ENCODE measurements at regions not wholly inside any gene's neighbourhood (a gene's known extent, or its start where the extent isn't known, plus 50 kb on each side); places are given as distances from the start of the nearest gene placed in this dataset.

GRCh38 chrX:11886745-11887144 is 128.7 kb downstream of the MSL3 start:
- ChIA-PET CTCF (no interaction called here), POLR2A (no interaction called here)
- TF ChIP-seq CTCF (IDR thresholded peaks at IDR 0.05; ENCODE audit: insufficient read depth, low read length, missing control alignments): no peak
- H3K4me3 ChIP-seq (ENCODE audit: low read depth, low read length): no peak overlapping the region
- DNase-seq (ENCODE audit: low read depth, low spot score): no peak

GRCh38 chrX:11887175-11887574 is 129.1 kb downstream of the MSL3 start:
- CTCF ChIA-PET: no interaction called here

GRCh38 chrX:11888421-11888820 is 130.4 kb downstream of the MSL3 start:
- ChIA-PET CTCF (no interaction called here), POLR2A (no interaction called here)
- TF ChIP-seq CTCF (IDR thresholded peaks at IDR 0.05; ENCODE audit: insufficient read depth, low read length, missing control alignments): no peak
- no peak for DNase-seq (ENCODE audit: low read depth, low spot score)
- H3K4me3 ChIP-seq (ENCODE audit: low read depth, low read length): no peak overlapping the region

More at GRCh38 chrX:11887175-11887574, 129.1 kb downstream of the MSL3 start:
- POLR2A ChIA-PET: no interaction called here
- DNase-seq (ENCODE audit: low read depth, low spot score): no peak
- no peak overlapping the region for H3K4me3 ChIP-seq (ENCODE audit: low read depth, low read length)
- TF ChIP-seq CTCF (IDR thresholded peaks at IDR 0.05; ENCODE audit: insufficient read depth, low read length, missing control alignments): no peak

GRCh38 chrX:11889791-11890190 is 131.8 kb downstream of the MSL3 start:
- CTCF ChIA-PET: no interaction called here
- TF ChIP-seq CTCF (IDR thresholded peaks at IDR 0.05; ENCODE audit: insufficient read depth, low read length, missing control alignments): no peak
- H3K4me3 ChIP-seq (ENCODE audit: low read depth, low read length): no peak overlapping the region
- no peak for DNase-seq (ENCODE audit: low read depth, low spot score)
- POLR2A ChIA-PET: no interaction called here

GRCh38 chrX:11890836-11891514 is 132.9 kb downstream of the MSL3 start:
- DNase-seq (ENCODE audit: low read depth, low spot score): no peak
- ChIA-PET CTCF (no interaction called here), POLR2A (no interaction called here)
- no peak overlapping the region for H3K4me3 ChIP-seq (ENCODE audit: low read depth, low read length)
- no peak for TF ChIP-seq CTCF (IDR thresholded peaks at IDR 0.05; ENCODE audit: insufficient read depth, low read length, missing control alignments)

- CTCF ChIA-PET: no interaction called here
- no peak for TF ChIP-seq CTCF (IDR thresholded peaks at IDR 0.05; ENCODE audit: insufficient read depth, low read length, missing control alignments)
- no peak for DNase-seq (ENCODE audit: low read depth, low spot score)
Observed at GRCh38 chrX:11893933-11894710, 136.1 kb downstream of the MSL3 start.

More at GRCh38 chrX:11893933-11894710, 136.1 kb downstream of the MSL3 start:
- no peak overlapping the region for H3K4me3 ChIP-seq (ENCODE audit: low read depth, low read length)
- POLR2A ChIA-PET: no interaction called here

Measured in AG04449 (cell line).